ENCODE measurements at regions not wholly inside any gene's neighbourhood (a gene's known extent, or its start where the extent isn't known, plus 50 kb on each side); places are given as distances from the start of the nearest gene placed in this dataset.

- no peak for DNase-seq
Measured at GRCh38 chr6:115398607-115399006, 662.1 kb downstream of the FRK start.

GRCh38 chr6:115396112-115396906 is 664.4 kb downstream of the FRK start:
- no peak for DNase-seq

DNA sequence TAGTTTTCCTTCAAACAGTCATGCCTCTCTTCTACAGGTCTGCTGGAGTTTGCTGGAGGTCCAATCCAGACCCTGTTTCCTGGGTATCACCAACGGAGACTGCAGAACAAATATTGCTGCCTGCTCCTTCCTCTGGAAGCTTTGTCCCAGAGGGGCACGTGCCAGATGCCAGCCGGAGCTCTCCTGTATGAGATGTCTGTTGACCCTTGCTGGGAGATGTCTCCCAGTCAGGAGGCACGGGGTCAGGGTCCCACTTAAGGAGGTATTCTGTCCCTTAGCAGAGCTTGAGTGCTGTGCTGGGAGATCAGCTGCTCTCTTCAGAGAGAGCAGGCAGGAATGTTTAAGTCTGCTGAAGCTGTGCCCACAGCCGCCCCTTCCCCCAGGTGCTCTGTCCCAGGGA is 666.9 kb downstream of the FRK start:
- no peak for DNase-seq

DNA sequence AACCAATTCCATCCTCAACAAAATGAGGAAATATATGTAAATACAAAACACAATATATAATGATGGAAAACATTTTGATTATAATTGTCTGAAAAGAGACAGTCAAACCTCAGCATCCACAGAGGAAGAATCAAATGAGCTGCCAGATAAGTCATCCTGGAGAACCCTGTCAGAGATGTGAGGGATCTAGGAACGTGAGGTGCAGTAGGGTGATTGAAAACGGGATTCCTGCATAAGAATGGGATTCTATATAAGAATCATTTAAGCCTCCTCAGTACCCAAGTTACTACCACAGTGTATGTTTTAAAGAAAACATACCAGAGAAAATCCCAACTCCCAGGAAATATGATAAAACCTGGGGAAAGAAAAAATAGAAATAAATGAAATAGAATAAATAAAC is 690.5 kb downstream of the FRK start:
- DNase-seq: no peak

DNA sequence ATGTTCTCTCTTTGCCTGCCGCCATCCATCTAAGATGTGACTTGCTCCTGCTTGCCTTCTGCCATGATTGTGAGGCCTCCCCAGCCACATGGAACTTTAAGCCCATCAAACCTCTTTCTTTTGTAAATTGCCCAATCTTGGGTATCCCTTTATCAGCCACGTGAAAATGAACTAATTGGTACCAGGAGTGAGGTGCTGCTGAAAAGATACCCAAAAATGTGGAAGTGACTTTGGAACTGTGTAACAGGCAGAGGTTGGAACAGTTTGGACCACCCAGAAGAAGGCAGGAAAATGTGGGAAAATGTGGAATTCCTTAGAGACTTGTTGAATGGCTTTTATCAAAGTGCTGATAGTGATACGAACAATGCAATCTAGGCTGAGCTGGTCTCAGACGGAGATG is 694.9 kb downstream of the FRK start:
- no peak for DNase-seq

DNA sequence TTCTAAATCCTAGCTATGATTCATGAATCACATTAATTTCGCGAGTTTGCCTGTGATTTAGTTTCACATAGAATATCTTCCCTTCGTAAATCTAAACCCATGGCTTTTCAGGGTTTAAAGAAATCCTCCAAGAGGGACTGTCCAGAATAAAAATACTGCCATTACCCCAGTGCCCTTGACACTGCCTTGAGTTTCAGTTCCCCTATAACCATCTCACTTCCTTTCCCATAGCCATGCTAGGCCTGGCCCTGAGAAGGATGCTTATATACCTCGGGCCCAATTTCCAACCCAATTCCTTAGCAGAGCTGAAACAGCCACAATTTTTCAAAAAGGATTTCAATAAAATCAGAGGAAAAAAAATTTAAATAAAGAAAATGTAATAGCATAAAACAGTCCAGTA is 697.3 kb downstream of the FRK start:
- DNase-seq: no peak

DNA sequence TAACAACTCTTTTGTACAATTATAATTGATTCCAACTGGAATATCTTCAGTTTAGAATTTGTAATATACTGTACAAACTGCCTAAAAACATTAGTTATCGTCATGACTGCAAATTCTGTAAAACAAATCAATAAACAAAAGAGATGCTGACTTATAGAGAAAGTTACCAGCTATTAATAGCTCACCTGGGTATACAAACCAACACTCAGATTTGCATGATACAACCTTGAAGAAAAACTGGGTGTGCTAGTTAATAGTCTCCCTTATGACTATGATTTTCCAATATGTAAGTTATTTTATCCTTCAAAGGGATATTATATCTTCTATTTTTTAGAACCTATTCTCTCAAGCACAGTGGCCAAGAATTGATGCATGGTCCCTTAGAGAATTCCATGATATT is 698.5 kb downstream of the FRK start:
- DNase-seq: no peak

- DNase-seq: no peak
Measured at GRCh38 chr6:115360602-115361325, 699.9 kb downstream of the FRK start.

DNA sequence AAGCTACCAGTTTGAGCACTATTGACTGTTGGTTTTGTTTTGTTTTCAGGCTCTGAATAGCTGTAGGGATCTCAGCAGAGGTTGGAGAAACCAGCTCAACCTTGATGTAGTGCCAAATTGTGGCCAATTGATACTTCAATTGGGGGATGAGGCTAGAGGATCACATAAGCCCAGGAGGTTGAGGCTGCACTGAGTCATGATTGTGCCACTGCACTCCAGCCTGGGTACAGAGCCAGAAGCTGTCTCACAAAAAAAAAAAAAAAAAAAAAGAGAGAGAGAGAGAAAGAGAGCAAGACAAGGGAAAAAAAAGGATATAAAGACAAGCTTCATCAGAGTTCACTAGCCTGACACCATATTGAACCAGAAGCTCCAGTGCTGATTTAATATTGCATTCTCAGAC is 702.1 kb downstream of the FRK start:
- DNase-seq: no peak

GRCh38 chr6:115356371-115356770 is 704.3 kb downstream of the FRK start:
- DNase-seq: no peak

DNA sequence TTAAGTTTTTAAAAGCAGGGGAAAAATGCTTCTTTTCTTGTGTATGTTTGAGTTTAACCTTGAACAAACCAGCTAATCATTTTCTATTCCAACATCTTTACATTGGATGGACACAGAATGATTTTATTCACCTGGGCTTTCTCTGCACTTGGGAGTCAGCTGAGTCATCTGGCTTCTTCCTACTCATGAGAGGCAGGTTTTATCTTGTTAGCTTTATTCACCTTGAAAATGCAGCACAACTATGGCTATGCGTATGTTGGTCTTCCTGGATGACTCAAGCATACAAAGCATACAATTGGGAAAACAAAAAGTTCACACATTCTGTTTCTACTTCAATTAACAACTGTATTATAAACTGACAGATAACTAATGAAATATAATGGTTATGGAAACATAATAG is 737.7 kb downstream of the FRK start:
- no peak for DNase-seq

GRCh38 chr6:115319823-115320222 is 740.9 kb downstream of the FRK start:
- no peak for DNase-seq

DNA sequence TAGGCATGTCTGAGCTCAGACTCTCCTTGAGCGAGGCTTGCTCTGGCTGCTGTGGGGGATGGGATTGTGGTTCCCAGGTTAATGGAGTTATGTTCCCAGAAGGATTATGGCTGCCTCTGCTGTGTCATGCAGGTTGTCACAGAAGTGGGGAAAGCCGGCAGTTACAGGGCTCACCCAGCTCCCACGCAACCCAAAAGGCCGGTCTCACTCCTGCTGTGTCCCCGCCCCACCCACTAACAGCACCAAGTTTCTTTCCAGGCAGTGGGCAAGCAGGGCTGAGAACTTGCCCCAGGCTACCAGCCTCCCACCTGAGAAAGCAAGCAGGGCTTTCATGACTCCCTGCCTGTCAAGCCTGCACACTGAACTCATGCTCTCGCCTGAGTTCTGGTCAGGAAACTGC is 750.5 kb downstream of the FRK start:
- DNase-seq: no peak

- no peak for DNase-seq
Measured at GRCh38 chr6:115302731-115303130, 758.0 kb downstream of the FRK start.

DNA sequence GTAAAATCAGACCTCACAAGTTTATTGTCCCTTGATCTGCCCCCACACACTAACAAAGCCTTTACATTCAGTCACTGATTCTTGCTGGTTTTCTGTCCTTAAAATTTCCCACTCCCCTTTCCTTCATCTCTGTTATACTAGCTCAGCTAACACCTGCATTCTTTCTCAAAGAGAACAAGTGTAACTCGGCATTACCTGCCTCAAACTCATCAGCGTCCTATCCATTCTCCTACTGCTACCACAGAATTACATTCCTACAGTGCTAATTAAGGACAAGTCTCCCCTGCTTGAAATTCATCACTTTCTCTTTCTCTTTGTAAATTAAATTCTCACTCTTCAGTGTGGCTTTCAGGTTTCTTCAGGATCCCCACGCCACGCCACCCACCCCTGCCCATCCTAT is 773.2 kb downstream of the FRK start:
- DNase-seq: no peak

DNA sequence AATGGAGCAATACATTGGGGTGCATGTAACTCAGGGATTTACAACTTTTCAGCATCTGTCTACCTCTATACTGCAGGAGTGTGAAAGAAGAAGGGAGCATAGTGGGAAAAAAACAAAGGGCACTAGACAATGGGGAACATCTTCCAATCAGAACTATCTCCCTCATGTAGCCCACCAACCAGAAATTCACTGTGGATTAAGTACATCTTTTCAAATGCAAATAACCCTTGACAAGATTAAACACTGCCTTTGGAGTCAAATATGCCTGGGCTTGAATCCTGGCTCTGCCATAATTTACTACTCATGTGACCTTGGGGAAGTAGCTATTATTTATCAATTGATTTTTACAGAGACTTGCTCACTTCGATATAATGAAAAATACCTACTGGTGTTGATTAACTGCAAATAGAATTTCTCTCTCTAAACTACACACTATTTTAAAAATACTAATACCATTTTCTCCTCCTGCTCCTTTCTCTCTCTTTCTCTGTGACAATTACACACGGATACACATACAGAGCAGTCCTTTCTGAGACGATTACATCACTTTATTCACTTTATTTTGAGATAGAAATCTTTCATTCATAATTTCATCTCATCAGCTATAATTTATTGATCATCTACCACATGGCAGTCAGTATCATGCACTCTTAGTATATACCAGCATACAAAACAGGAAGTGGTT is 783.7 kb downstream of the FRK start:
- DNase-seq: no peak

DNA sequence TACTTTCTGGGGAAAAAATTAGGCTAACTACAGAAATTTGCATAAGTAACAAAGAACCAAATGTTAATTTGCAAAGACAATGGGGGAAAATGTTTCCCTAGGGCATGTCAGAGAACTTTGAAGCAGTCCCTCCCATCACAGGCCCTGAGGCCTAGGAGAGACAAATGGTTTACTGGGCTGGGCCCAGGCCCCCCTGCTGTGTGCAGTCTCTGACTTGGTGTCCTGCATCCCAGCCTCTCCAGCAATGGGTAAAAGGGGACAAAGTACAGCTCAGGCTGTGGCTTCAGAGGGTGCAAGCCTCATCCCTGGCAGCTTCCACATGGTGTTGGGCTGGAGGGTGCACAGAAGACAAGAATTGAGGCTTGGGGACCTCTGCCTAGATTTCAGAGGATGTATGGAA is 788.4 kb downstream of the FRK start:
- no peak for DNase-seq

DNA sequence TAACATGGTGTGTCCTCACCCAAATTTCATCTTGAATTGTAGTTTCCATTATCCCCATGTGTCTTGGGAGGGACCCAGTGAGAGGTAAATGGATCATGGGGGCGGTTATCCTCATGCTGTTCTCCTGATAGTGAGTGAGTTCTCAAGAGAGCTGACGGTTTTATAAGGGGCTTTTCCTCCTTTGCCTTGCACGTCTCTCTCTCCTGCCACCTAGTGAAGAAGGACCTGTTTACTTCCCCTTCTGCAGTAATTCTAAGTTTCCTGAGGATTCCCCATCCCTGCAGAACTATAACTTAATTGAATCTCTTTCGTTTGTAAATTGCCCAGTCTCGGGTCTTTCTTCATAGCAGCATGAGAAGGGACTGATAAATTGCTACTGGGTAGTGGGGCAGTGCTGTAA is 789.3 kb downstream of the FRK start:
- no peak for DNase-seq

DNA sequence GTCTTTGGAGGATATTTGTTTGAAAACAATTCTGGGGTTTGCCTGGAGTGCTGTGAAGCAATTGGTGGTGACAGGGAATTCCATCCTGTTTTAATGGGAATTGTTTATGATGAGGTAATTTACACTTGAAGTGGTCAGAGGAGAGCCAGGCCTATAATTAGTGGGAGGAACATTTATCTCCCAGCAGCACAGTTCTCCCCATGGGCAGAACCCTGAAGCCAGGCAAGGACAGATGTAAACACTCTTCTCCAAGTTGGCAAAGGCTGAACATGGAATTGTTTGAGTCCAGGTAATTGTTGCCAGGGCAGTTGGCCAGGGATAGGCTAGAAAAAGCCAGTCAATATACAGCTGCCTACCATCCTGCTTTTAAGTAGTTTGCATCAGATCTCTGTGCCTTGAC is 789.7 kb downstream of the FRK start:
- DNase-seq: no peak

GRCh38 chr6:115241373-115241772 is 819.3 kb downstream of the FRK start:
- no peak for DNase-seq

GRCh38 chr6:115221198-115221597 is 839.5 kb downstream of the FRK start:
- DNase-seq: no peak

- DNase-seq: no peak
Measured at GRCh38 chr6:115220551-115221159, 840.0 kb downstream of the FRK start.

GRCh38 chr6:115219645-115220044 is 841.0 kb downstream of the FRK start:
- no peak for DNase-seq

- no peak for DNase-seq
Measured at GRCh38 chr6:115216835-115217234, 843.9 kb downstream of the FRK start.
